Psoas muscle (tissue), 7 donors: ENCODE measurements at regions not wholly inside any gene's neighbourhood (a gene's known extent, or its start where the extent isn't known, plus 50 kb on each side); places are given as distances from the start of the nearest gene placed in this dataset.
A peak's percentile ranks its signal among the peaks of the same experiment; 100 is the strongest.
"Not testable (repeated sequence)": the region's sequence is repeated elsewhere in the genome, so short reads cannot be mapped to it uniquely, and the experiment has no call there.

Experiments
- ATAC-seq, 4 donors: fragments of 200-7000 bp; cut with Tn5 transposase; one replicate each; pipeline ENCODE4 v1.9.1; 2020; ENCODE audit warnings: moderate library complexity in 3 of 4, mild to moderate bottlenecking in 2 of 4
- DNase-seq, 2 donors: peaks; one replicate each; pipeline ENCODE4 v3.0.0-alpha.2; 2020
- H3K27ac ChIP-seq: fragments of 200-600 bp; one replicate; pipeline ENCODE4 v1.8.0; 2022
- H3K27me3 ChIP-seq, 3 donors: fragments of 200-600 bp in 1 of 3; one replicate each; pipeline versions ENCODE4 v1.6.1 to v1.8.0; 2013 to 2022; ENCODE audit warnings: low read length in 2 of 3, mild to moderate bottlenecking in 2 of 3, moderate library complexity in 1 of 3; ENCODE audit not compliant: insufficient read depth in 3 of 3
- H3K36me3 ChIP-seq, 2 donors: fragments of 200-600 bp in 1 of 2; one replicate each; pipeline versions ENCODE4 v1.6.1 to v1.8.0; 2013 to 2022; ENCODE audit warnings: low read depth in 1 of 2, mild to moderate bottlenecking in 1 of 2, moderate library complexity in 1 of 2; ENCODE audit not compliant: insufficient read depth in 1 of 2
- H3K4me1 ChIP-seq: fragments of 200-600 bp; one replicate; pipeline ENCODE4 v1.8.0; 2022
- H3K4me3 ChIP-seq: fragments of 200-600 bp; one replicate; pipeline ENCODE4 v1.8.0; 2022; ENCODE audit warnings: mild to moderate bottlenecking
- H3K9me3 ChIP-seq: fragments of 200-600 bp; one replicate; pipeline ENCODE4 v1.8.0; 2022
- CTCF ChIP-seq: fragments of 200-600 bp; IDR thresholded peaks from one replicate; pipeline ENCODE4 v1.8.0; 2022; ENCODE audit warnings: antibody characterized with exemption
- WGBS, 3 donors: extraction: QIAGEN DNeasy Blood & Tissue Kit; methylation state at CpG; one replicate each; pipeline versions ENCODE4 v1.1.6 to v1.1.7; 2013; 5-methylcytosine and 5-hydroxymethylcytosine counted together
- intact Hi-C, 2 donors: fragments of 100-400 bp; cut with DNase I; formaldehyde crosslinking; loops; one replicate each; pipeline versions ENCODE4 v1.11.0 to v1.14.2; 2022
- donor health status: healthy with polysubstance abuse.
- donor health status: DM: no; HTN: no; CAD: no; lungs with moderate emphysema.
- donor health status: Bipolar disorder and iron deficiency.
- donor health status: healthy.
- donor health status: DM: yes; HTN: yes; CAD: no.
- donor health status: DM: no; HTN: no; CAD: no.
- donor health status: DM: yes; HTN: yes; CAD: no.

DNA sequence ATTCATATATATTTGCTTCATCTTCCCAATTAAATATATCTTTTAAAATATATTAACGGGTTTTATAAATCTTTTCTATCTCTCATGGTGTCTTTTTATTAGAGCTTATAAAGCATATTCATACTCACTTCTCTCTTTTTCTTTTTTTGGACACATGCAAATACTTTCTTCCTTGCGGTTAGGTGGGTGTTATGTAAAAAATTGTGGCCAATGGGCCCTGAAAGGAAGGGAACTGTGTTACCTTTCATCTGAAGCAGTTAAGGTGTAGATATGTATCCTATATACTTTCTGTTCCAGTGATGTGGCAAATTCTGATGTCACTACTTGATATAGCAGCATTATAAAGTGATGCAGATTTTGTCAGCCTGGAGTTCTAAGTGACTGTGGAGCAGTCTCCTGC, 714.5 kb downstream of the PLCL1 start:
- Histone ChIP-seq H3K4me3 (no peak overlapping the region), H3K9me3 (no peaks in the 10 kb centered on the region), H3K4me1 (no peaks in the 10 kb centered on the region), H3K27me3 (no peaks in the 10 kb centered on the region), H3K27ac (no peak overlapping the region), H3K36me3 (no peaks in the 10 kb centered on the region)
- intact Hi-C loops = no loop called here
- TF ChIP-seq CTCF = no peak
- DNase-seq (no peak), ATAC-seq (no peak)
- 97 to 98% (median 98%) methylated on average over 2 of the region's 2 CpGs for whole genome bisulfite sequencing, 3 donors

GRCh38 chr2:198517976-198518375, 713.6 kb downstream of the PLCL1 start:
- DNase-seq (no peak), ATAC-seq (no peak)
- Histone ChIP-seq H3K36me3 (no peaks in the 10 kb centered on the region), H3K4me3 (no peak overlapping the region), H3K27me3 (no peaks in the 10 kb centered on the region), H3K9me3 (no peaks in the 10 kb centered on the region), H3K4me1 (no peaks in the 10 kb centered on the region), H3K27ac (no peak overlapping the region)
- intact Hi-C loops = no loop called here
- WGBS, 3 donors = 56 to 71% (median 56%) methylated on average over 2 of the region's 2 CpGs
- no peak for TF ChIP-seq CTCF

GRCh38 chr2:198508610-198509009, 704.2 kb downstream of the PLCL1 start:
- H3K9me3 ChIP-seq, H3K27me3 ChIP-seq, H3K36me3 ChIP-seq, DNase-seq, H3K4me3 ChIP-seq, ATAC-seq, H3K27ac ChIP-seq, H3K4me1 ChIP-seq, intact Hi-C loops: not testable (repeated sequence)
- WGBS, 3 donors = 91 to 95% (median 93%) methylated on average over 1 of the region's 1 CpG

GRCh38 chr2:198499539-198499938, 695.1 kb downstream of the PLCL1 start:
- intact Hi-C loops = no loop called here
- Histone ChIP-seq H3K27ac (no peak overlapping the region), H3K4me1 (no peaks in the 10 kb centered on the region), H3K27me3 (no peaks in the 10 kb centered on the region), H3K9me3 (no peaks in the 10 kb centered on the region), H3K4me3 (no peak overlapping the region), H3K36me3 (no peaks in the 10 kb centered on the region)
- TF ChIP-seq CTCF = no peak
- ATAC-seq (peak in 1 of 4 donors; percentile 48), DNase-seq (peak; percentile 11 to 48)
- WGBS, 3 donors = 4 to 12% (median 9%) methylated on average over 6 of the region's 6 CpGs

DNA sequence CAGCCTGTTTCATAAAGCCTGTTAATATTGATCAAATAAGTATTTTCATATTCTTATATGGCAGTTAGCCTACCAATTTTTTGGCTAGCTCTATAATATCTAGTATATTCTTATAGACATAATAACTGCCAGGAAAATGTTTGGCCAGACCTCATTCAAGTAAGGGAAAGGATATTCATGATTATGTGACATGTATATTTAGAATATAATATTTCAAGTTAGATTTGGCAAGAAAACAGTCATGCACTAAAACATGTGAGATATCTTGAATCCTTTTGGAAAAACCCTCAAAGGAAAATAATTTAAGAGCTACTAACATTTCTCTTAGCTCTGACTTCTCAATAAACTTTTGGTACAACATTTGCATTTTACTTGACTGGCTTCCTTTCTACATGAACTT, 694.1 kb downstream of the PLCL1 start:
- no peak overlapping the region for H3K4me3 ChIP-seq
- ATAC-seq (no peak), DNase-seq (no peak)
- intact Hi-C loops = no loop called here
- no peaks in the 10 kb centered on the region for H3K9me3 ChIP-seq
- no peaks in the 10 kb centered on the region for H3K27me3 ChIP-seq
- no peaks in the 10 kb centered on the region for H3K36me3 ChIP-seq
- no peaks in the 10 kb centered on the region for H3K4me1 ChIP-seq
- TF ChIP-seq CTCF = no peak
- no peak overlapping the region for H3K27ac ChIP-seq
